ENCODE measurements at regions not wholly inside any gene's neighbourhood (a gene's known extent, or its start where the extent isn't known, plus 50 kb on each side); places are given as distances from the start of the nearest gene placed in this dataset.

- TF ChIP-seq POLR2A (IDR thresholded peaks at IDR 0.05; ENCODE audit: low read depth, low read length): no peak
- TF ChIP-seq SMC3 (IDR thresholded peaks at IDR 0.05; ENCODE audit: low read depth, low read length): no peak
- TF ChIP-seq CTCF (conservative IDR thresholded peaks at IDR 0.05; ENCODE audit: low read depth, low read length): no peak
- TF ChIP-seq USF2 (IDR thresholded peaks at IDR 0.05; ENCODE audit: low read depth, low read length): no peak
These were observed 962.2 kb upstream of the PCDH20 start for GRCh38 chr13:62377838-62378237.
